Uterus (tissue), 2 donors: ENCODE measurements at regions not wholly inside any gene's neighbourhood (a gene's known extent, or its start where the extent isn't known, plus 50 kb on each side); places are given as distances from the start of the nearest gene placed in this dataset.

Source experiments
- POLR2A ChIP-seq, 2 donors: fragments of 450-650 bp; IDR thresholded peaks; one replicate each; pipeline ENCODE4 v1.6.1; 2016; ENCODE audit warnings: antibody characterized with exemption in 2 of 2, mild to moderate bottlenecking in 1 of 2, moderate library complexity in 1 of 2
- TF ChIP-seq, protein P1 (sequence below), 4 experiments: fragments of 200-600 bp in 2 of 4; fragments of 450-650 bp in 2 of 4; sonication (generic) in 2 of 4; IDR thresholded peaks; one replicate each; pipeline ENCODE4 v1.5.1; 2016 to 2019; ENCODE audit warnings: antibody characterized with exemption in 4 of 4, mild to moderate bottlenecking in 2 of 4, moderate library complexity in 1 of 4

GRCh38 chr2:45260946-45261345 is 251.7 kb upstream of the SIX2 start:
- TF ChIP-seq, protein P1, sequence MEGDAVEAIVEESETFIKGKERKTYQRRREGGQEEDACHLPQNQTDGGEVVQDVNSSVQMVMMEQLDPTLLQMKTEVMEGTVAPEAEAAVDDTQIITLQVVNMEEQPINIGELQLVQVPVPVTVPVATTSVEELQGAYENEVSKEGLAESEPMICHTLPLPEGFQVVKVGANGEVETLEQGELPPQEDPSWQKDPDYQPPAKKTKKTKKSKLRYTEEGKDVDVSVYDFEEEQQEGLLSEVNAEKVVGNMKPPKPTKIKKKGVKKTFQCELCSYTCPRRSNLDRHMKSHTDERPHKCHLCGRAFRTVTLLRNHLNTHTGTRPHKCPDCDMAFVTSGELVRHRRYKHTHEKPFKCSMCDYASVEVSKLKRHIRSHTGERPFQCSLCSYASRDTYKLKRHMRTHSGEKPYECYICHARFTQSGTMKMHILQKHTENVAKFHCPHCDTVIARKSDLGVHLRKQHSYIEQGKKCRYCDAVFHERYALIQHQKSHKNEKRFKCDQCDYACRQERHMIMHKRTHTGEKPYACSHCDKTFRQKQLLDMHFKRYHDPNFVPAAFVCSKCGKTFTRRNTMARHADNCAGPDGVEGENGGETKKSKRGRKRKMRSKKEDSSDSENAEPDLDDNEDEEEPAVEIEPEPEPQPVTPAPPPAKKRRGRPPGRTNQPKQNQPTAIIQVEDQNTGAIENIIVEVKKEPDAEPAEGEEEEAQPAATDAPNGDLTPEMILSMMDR (IDR thresholded peaks at IDR 0.05): no peak
- no peak for TF ChIP-seq POLR2A (IDR thresholded peaks at IDR 0.05)
